Activated CD4-positive, alpha-beta T cell treated with anti-CD3 and anti-CD28 coated beads, Interleukin-2, amount 50 U/mL, for 16 hours (primary cell): ENCODE measurements at regions not wholly inside any gene's neighbourhood (a gene's known extent, or its start where the extent isn't known, plus 50 kb on each side); places are given as distances from the start of the nearest gene placed in this dataset.
A peak's percentile ranks its signal among the peaks of the same experiment; 100 is the strongest.

Source experiments
- DNase-seq: peaks from one replicate; pipeline ENCODE4 v3.0.0-alpha.2; 2020

DNA sequence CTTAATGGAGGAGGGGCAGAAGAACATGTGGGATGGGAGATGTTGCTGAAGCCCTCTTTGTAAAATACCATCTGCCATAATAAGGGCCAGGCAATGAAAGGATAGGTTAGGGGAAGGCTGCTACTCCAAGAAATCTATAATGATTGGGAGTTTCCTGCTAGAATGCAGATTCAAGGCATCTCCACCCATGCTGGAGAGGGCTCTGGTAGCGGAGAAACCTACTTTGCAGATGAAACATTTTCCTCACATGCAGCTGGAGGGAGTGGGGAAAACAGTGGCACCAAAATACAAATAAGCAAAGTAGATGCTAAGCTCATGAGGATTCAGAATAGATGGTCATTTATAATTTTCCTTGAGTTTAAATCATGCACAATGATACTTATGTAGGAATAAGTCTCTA, 82.3 kb upstream of the GCFC2 start:
- no peak for DNase-seq

DNA sequence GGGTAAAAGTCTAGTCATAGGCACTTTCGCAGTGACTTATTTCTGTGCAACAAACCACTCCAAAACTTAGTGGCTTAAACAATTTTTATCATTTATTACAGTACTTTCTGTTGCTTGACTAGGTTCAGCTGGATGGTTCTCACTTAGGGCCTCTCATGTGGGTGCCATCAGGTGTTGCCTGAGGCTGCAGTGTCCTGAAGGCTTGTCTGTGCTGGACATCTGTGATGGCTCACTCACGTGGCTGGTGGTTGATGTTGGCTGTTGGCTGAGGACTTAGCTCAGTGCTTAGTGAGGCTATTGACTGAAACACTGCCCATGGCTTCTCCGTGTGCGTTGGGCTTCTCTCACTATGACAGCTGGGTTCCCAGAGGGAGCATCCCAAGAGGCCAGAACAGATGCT, 81.4 kb upstream of the GCFC2 start:
- DNase-seq: no peak

DNA sequence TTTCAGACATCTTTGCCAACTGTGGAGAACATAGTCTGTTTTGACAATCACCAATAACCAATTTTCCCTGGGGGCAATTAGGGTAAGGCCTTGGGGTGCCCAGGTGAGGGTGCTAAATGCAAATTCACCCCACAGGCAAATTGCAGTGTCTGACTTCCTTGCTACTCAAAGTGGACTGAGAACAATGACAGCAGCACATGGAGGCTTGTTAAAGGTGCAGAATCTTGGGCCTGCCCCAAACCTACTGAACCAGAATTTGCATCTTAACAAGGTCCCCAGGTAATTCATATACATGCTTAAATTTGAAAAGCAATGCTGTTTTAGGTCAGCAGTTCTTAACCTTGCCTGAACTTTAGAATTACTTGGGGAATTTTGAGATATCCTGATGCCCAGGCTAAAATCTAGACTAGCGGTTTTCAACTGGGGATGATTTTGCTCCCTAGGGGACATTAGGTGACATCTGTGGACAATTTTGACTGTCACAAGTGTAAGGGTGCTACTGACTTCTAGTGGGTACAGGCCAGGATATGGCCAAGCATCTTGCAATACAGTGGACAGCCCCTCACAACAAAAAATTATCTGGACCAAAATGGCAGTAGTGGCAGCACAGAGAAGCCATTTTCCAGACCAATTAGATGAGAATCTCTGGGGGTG, 80.2 kb upstream of the GCFC2 start:
- DNase-seq: no peak

GRCh38 chr2:75790121-75790813, 79.6 kb upstream of the GCFC2 start:
- no peak for DNase-seq

GRCh38 chr2:75788902-75789301, 78.2 kb upstream of the GCFC2 start:
- no peak for DNase-seq

DNA sequence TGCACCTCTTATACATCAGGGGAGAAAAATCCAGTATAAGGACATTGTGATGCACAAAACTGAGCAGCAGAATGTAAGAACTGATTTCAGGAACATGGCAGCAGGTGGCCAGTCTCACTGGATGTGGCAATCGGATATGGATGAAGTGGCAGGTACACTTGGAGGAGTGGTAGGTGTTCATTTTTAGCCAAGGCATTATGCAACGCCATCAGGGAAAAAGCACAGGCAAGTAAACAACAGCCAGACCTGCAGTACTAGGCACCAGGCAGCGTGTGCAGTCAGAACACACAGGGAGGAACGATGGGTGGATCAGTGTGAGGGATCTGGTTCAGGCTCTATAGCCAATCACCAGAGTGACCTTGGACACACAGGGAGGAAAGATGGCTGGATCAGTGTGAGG, 77.4 kb upstream of the GCFC2 start:
- DNase-seq: no peak

GRCh38 chr2:75787532-75788132, 76.9 kb upstream of the GCFC2 start:
- DNase-seq: peak; percentile 18

DNA sequence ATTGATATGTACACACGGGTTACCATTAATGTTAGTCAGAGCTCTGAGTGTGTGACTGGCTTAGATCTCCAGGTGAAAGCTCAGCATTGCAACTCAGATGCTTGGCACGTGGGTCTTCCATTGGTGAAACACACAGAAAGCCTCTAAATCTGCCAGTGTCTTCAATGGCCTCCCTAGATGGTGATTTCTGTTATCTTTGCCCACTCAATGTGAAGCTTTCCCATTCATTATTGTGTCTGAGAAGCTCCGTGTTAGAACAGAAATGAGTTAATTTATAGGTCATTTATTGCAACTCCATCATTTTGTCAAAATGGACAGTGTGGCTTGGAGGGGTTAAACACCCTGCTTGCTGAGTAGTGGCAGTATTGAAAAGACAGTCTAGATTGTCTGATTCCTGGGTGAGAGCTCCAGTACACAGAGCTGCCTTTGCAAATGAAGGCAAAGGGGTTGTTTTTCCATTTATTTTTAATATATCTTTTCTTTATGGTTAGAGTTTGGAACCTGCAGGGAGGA, 64.7 kb upstream of the GCFC2 start:
- DNase-seq: no peak

- DNase-seq: no peak
Measured at GRCh38 chr2:75772908-75773630, 62.4 kb upstream of the GCFC2 start.

DNA sequence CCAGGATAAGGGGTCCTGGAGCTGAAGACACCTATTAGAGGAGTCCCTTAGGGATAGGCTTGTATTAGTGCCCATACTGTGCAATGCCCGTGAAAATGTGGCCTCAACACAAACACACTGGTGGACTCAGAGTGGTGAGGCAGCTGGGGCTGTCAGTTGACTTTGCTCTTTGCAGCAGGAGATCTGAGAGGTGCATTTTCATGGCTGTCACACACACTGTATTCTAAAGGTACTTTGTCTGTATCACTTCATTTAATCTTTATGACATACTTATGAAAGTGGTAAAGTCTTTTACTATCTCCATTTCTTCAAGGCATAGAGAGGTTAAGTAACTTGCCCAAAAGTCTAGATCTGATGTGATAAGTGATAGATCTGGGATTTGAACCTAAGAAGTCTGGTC, 55.1 kb upstream of the GCFC2 start:
- DNase-seq: no peak

- no peak for DNase-seq
Measured at GRCh38 chr2:75764611-75765010, 53.9 kb upstream of the GCFC2 start.
